ENCODE measurements at regions not wholly inside any gene's neighbourhood (a gene's known extent, or its start where the extent isn't known, plus 50 kb on each side); places are given as distances from the start of the nearest gene placed in this dataset.
"Not testable (repeated sequence)": the region's sequence is repeated elsewhere in the genome, so short reads cannot be mapped to it uniquely, and the experiment has no call there.

DNA sequence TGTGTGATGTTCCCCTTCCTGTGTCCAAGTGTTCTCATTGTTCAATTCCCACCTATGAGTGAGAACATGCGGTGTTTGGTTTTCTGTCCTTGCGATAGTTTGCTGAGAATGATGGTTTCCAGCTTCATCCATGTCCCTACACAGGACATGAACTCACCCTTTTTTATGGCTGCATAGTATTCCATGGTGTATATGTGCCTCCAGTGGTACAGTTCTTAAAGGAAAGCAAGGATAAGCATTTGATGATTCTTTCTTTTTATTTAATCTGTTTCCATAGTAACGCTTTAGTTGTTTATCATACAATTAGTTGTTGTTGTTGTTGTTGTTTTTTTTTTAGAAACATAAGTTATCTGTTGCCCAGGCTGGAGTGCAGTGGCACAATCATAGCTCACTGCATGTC lies 133.1 kb downstream of the TSEN15 start:
- not testable (repeated sequence) for DNase-seq

DNA sequence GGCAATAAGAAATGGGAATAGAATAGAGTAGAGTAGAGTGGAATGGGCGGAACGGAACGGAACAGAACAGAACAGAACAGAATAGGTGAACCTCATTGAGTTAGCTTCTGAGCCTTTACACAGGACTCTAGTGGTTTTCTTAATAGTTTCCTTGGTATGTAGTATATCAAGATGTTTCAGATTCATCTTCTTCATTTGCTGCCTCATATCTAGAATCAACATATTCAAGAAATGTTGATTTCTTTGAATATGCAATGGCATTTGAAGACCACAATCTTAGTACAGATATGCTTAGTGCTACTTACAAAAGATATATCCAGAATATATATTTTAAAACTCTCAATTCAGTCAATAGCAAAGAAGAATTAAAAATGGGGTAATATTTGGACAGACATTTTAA lies 133.8 kb downstream of the TSEN15 start:
- DNase-seq: no peak

- DNase-seq: no peak
Observed at GRCh38 chr1:184186167-184186566, 134.6 kb downstream of the TSEN15 start.

DNA sequence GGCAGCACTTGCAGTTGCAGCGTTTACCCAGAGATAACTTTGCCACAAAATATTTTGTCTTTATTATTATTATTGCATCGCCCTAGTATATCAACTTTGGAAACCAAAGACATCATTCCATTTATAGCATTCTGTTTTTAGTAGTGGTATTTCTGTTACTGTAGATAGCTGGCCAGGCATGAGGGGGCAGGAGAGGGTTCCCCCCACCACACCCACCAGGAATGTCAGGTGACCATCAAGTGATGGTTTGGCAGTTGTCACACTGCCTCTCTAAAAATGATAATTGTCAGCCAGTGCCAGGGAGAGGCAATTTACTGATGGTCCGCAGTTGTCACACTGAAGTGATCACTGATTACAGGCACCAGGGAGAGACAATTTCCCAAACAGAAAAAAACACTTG lies 135.6 kb downstream of the TSEN15 start:
- no peak for DNase-seq

GRCh38 chr1:184188037-184188436 lies 136.5 kb downstream of the TSEN15 start:
- no peak for DNase-seq

DNA sequence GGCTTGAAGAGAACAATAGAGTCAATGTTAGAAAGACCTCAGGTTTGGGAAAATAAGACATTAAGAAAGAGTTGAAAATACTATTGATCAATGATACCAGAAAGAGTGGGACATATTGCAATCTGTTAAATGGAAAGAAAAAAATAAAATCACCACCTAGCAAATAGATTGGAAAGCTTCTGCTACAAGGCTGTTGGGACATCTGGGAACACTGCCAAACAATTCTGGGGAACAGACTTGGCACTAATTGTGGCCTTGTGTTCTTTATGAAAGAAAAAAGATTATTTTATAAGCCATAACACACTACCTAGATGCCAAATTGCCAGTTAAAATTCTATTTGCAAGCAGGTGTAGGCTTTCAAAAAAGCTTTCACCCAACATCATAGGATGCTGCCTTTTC lies 137.8 kb downstream of the TSEN15 start:
- no peak for DNase-seq

DNA sequence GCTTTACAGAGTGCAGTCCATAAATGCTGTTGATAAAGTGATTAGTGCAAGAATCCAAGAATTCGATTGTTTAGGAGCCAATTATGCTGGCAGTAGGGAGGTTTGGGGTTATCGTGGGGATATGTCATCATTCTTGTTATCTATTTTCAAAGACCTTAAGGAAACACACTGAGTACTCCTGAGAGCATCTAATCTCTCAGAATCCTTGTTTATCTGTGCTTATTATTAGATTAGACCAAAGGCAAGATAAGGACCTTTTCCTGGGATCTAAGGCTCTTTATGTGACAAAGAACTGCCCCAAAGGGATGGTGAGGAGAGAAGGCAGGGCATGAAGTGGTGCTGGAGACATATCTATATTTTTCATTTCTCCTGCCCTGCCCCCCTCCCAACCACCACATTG lies 139.1 kb downstream of the TSEN15 start:
- DNase-seq: peak; percentile 65

DNA sequence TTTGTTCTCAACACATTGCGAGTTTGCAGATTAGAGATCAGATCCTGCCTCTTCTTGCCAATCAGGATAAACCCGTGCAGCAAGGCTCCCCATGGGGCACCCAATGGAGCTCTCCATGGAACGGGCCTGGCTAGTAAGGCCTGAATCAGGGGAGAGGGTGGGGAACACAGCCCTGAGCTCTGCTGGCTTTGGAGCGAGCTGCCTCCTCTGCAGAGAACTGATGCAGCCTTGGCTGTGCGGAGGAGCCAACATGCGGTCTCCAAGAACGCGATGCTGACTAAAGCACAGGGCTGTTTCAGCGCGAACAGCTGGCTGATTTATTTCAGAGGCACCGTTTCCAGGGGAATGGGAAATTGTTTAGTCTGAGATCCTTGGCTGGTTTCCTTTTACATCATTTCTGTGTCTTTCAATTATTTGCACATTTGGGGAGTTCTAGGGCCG lies 139.7 kb downstream of the TSEN15 start:
- peak; percentile 74 for DNase-seq

DNA sequence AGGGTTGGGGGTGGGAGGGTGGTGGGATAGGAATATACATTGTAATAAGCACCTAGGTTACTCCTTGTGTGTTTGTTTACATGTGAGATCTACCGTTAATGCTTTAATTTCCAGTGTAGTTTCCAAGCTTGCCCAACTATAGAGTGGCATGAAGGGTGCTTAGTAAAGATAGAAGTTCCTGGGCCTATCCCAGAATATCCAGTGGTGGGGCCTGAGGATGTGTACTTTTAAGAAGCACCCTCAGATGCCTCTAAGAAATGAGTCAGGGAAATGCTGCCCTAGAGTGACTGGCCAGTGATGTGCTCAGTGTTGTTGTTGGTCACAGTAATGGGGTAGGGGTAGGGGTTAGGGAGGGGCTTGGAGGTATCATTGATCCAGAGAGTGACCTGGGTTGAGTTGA lies 141.3 kb downstream of the TSEN15 start:
- no peak for DNase-seq

DNA sequence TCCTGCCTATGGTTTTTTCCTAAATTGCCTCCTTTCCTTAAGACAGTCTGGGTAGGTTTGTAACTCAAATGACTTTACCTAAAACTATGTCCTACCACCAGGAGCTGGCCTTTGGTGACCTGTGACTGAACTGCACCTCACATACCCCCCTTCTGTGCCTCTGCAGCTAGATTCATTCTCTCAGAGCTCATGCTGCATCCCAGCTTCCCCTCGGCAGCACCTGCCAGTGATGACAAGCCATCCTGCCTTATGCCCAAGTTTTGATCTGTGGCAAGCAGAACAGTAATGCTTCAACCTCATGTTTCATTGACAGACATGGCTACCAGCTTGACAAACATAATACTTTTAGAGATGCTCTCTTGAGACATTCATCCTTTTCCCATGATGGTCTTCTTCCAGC lies 141.9 kb downstream of the TSEN15 start:
- DNase-seq: no peak

- no peak for DNase-seq
Observed at GRCh38 chr1:184194236-184194635, 142.7 kb downstream of the TSEN15 start.

DNA sequence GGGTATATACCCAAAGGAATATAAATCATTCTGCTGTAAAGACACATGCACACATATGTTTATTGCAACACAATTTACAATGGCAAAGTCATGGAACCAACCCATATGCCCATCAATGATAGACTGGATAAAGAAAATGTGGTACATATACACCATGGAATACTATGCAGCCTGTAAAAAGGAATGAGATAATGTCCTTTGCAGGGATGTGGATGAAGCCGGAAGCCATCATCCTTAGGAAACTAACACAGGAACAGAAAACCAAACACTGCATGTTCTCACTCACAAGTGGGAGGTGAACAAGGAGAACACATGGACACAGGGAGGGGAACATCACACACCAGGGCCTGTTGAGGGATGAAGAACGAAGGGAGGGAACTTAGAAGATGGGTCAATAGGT lies 144.2 kb downstream of the TSEN15 start:
- DNase-seq: not testable (repeated sequence)

- DNase-seq: no peak
Observed at GRCh38 chr1:184197831-184198230, 146.3 kb downstream of the TSEN15 start.

- no peak for DNase-seq
Observed at GRCh38 chr1:184199036-184199435, 147.5 kb downstream of the TSEN15 start.

DNA sequence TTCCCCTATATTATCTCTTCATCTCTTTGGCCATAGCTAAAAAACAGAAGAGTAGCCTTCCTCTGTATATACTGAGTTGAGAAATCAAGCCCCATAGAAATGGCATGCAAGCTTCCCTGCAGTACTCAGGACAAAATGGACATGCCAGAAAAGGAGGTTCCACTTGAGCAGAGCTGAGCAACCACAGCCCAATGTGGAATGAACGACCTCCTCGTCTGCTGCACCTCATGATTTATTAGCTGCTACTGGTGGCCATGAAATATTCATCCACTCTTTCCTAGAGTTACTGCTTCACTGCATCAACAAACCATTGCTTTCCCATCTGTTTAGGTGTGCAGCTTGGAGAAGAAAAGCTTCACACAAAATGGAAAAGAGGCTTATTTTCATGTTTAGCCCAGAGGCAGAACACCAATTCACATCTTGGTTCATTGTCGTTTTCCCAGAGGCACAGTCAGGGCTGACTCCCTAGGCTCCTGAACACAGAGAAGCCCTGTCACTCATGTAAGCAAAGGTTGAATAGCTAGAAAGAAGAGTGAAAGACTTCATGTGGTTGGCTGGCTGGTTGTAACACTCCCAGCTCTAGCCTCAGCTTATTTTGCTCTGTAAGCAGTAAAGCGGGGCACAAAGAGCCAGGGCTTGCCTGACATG lies 148.0 kb downstream of the TSEN15 start:
- no peak for DNase-seq

- no peak for DNase-seq
Observed at GRCh38 chr1:184208622-184209021, 157.1 kb downstream of the TSEN15 start.

- DNase-seq: peak; percentile 50
Observed at GRCh38 chr1:184210031-184210430, 158.5 kb downstream of the TSEN15 start.

DNA sequence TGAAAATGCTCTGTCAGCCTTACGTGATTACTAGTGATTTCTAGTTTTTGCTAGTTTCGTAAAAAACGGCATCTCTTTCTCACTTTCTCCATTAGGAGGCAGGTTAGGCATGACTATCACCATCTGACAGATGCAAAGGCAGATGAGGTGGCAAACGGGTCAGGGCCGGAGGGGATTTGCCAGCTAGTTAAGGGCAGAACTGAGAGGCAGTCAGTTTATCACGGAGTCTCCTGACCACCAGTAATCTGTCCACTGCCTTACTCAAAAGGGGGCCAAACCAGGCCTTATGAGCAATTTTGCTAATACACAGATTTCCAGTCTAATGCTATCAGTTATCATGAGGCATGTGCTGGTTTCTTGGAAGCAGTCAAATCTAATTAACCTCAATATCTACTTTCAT lies 159.3 kb downstream of the TSEN15 start:
- DNase-seq: no peak

GRCh38 chr1:184212649-184213314 lies 161.3 kb downstream of the TSEN15 start:
- DNase-seq: no peak

DNA sequence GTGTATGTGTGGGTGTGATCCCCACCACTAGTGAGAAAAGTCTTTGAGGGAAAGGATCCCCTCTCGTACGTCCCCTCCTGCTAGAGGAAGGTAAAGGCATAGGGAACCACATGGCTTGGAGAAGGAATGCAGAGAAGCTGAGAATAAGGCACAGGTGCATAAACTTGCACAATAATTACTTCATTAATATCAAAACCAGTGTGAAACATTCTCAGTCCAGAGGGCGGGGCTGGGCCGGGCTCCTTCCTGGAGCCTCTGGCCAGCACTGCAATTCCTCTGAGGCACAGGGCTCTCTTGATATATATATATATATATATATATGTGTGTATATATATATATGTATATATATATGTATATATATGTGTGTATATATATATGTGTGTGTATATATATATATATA lies 162.6 kb downstream of the TSEN15 start:
- DNase-seq: no peak

GRCh38 chr1:184215274-184215925 lies 163.9 kb downstream of the TSEN15 start:
- peak; percentile 23 for DNase-seq

DNA sequence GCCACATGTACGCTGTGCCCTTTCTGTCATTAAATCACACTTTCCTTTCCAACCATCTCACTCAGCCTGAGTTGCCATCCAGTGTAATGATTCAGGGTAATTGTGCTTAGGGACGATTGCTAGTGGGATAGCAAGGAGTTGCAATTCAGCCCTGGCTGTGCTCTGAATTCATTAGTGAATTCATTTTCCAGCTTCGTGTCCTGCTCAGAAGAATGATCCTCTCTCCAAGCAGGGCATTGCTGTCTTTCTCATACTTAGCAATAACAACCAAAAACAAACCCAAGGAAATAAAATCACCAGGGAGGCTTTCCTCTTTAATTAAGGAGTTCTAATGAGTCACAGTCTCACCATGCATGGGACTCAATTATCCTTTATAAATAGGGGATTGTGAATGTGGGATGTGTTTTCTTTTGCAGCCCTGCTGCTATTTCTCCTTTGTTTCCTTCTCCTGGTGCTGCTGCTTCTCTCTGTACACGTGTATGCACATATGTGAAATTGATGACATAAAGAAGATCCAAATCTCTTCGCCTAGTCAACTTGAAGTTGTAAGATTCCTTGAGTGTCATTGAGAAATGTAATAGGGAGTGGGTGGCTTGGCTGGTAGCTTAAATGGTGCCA lies 167.0 kb downstream of the TSEN15 start:
- DNase-seq: no peak

DNA sequence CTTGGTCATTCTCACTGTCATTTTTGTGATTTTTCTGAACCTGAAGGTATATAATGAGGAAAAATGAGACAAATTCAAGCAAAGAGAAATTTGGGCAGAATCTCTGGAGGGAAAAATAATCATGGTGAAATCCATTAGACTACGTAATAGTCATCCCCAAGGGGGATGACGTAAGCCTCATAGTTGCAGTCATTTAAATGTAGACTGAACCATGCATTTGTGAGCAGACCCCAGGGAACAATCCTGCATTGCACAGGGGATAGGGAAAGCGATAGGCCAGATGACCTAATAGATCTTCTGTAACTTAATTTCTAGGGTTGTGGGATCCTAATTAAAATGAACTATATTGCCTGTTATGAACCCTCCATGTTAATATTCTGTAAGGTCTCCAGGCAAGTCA lies 167.4 kb upstream of the C1orf21 start:
- DNase-seq: no peak

DNA sequence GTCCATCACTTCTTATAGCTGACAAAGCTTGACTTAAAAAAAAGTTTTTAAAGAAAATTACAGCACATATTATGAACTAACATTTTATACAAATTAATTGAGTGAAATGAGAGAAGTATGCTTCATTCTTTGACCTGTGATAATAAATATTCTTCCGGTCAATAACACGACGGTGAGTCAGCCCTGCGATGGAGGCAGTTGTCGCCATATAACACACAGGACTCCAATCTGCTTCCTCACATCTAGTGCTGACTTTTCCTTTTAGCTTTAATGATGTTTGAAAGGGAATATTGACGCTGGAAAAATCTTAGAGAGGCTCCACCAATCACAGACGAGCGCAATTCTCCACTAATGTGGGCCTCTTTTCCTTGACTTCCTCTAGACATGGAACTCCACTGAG lies 166.9 kb upstream of the C1orf21 start:
- DNase-seq: no peak

Measured in NCI-H82 (cell line).